Femur (tissue), 1 donor: ENCODE measurements at regions not wholly inside any gene's neighbourhood (a gene's known extent, or its start where the extent isn't known, plus 50 kb on each side); places are given as distances from the start of the nearest gene placed in this dataset.

Experiments used
- DNase-seq: peaks from one replicate; pipeline ENCODE4 v3.0.0-alpha.2; 2017

DNA sequence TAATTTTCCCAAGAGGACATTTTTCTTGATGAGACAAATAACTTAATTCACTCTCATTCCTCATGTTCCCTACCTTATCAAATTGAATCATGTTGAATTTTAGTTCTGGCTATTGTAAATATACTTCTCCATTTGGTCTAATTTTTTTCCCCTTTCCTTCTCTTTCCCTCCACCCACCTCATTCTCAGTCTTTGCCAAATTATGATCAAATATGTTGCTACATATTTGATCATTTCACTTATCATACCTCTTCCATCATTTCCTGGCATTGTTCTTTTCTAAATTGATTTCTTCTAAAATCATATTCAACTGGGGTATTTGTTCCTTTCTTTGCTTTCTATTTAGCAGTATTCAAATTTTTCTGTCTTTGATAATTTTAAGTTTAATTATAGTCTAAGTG is 52.3 kb downstream of the HDGFL1 start:
- no peak for DNase-seq

DNA sequence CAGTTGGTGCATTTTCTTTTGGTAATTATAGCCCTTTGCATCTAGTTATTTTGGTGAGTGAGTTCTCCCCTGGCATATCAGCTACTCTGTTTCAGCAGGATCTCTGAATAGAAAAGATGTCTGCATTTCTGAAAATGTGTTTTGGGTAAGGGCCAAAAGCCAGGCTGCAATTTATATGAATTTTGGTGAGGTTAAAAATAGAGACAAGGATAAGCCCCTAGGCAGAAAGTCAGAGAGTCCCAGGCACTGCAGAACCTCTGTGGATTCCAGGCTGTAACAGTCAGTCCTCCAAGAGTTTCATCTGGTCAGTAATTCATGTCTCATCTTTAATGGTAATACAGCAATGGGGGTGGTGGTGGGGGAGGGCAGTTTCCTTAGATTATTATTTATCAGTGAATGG is 53.0 kb downstream of the HDGFL1 start:
- DNase-seq = no peak

DNA sequence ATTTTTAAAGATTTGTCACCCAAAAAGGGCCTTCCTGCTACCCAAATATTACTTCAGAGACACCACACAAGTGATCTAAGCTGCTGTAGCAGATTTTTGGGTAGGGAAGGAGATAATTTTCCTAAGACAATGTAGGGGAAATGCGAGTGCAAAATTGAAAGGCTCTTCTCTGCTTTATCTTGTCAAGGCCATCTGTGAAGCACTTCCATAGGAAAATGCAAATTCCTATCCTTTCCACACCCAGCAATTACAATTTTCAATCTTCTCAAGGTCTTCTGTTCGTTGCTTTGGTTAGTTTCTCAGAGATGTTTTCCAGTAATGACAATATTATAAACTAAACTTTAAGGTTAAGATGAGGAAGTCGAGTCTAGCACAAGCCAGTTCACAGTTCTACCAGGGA is 53.4 kb downstream of the HDGFL1 start:
- DNase-seq = no peak

DNA sequence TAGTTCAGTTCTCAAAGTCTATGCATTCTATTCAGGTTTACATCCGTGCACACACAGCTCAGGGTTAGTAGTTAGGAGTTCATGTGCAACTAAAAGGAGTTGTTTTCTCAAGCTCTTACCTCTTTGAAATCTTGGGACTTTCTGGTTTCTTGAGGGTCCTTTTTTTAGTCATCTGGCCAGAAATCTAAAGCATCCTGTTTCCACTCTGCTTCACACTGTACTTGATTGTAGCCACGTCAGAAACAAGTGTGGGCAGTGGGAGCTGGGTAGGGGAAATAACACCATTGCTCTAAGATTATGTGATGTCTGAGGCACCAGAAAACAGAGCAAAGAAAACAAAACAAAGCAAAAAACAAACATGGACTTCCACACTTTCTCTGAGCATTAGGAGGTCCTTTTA is 58.3 kb downstream of the HDGFL1 start:
- no peak for DNase-seq

DNA sequence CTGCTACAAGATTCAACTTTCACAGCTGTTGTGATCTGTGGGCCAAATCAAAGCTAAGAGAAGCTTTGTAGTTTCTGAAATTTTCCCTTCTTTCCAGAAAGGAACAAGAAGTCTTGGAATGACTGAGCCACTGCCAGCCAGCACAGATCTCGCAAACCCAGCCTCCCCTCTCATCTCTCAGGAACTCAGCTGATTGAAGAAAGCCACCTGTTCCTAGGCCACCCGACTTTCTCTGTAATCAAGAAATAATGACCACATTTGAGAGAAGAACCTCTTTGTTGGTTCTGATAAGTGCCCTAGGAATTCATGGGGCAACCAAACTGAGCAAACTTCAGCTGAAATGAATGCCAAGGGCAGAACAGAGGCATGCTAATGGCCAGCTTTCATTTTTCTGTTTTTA is 61.7 kb downstream of the HDGFL1 start:
- DNase-seq = no peak

DNA sequence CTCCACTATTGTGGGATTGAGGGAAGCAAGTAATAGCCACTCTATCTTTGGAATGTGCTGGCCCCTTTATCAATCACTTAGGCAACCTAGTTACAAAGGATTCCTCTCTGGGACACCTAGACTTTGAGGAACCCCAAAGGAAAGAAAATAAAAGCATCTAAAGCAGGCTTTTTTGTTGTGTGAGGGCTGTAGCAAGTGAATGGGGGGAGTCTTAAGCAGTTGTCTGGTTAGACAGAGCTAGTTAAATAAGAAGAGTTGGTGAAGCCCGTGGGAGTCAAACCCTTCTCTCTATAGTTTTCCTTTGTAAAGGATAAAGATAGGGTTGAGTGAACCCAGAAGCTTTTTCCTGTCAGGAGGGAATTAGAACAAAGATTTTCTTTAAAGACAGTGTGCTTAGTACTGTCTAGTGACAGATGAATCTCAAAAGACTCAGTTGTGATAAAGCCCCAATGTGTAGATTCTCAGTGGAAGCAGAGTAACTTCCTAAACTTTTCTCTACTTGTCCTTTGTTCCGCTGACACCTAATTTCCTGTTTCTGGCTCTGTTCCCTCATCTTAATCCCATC is 63.3 kb downstream of the HDGFL1 start:
- no peak for DNase-seq

DNA sequence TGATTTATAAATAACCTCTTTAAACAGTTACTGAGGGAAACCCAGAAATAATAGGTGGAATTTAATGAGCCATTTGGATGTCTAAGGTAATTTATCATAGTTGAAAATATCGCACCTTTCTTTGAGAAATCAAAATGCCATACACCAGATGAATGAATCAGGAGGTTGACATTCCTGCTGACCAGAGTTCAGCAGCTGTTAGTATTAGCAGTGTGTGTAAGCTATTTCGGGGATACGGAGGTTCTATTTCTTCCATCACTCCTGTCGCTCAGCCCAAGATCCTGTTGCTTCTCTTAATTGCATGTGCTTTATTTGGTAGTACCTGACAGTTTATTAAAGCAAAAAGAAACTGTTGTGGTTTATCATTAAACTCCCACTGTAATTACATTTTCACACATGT is 67.1 kb downstream of the HDGFL1 start:
- no peak for DNase-seq

DNA sequence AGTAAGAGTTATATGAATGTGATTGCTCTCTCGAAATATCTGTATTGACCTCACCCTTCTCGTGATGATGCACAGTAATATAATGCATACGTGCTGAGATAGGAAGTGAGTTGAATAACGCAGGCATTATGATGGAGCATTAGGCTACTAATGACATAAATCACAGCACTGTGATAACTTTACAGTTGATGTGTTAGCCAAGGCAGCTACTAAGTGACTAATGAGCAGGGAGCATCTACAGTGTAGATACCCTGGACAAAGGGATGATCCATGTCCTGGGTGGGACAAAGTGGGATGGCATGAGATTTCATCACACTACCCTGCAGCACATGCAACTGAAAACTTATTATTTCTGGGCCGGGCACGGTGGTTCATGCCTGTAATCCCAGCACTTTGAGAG is 68.4 kb downstream of the HDGFL1 start:
- no peak for DNase-seq

DNA sequence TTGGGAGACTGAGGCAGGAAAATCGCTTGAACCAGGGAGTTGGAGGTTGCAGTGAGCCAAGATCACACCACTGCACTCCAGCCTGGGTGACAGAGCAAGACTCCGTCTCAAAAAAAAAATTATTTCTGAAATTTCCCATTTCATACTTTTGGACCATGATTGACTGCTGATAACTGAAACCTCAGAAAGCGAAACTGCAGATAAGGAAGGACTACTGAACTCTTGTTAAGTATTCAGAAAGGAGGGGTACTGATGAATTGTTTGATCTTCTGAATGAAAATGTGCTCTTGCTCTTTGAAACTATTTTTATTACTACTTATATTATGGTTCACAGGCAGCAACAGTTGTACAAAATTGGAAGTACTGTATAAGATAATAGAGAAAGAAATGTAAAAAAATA is 69.0 kb downstream of the HDGFL1 start:
- DNase-seq = no peak

DNA sequence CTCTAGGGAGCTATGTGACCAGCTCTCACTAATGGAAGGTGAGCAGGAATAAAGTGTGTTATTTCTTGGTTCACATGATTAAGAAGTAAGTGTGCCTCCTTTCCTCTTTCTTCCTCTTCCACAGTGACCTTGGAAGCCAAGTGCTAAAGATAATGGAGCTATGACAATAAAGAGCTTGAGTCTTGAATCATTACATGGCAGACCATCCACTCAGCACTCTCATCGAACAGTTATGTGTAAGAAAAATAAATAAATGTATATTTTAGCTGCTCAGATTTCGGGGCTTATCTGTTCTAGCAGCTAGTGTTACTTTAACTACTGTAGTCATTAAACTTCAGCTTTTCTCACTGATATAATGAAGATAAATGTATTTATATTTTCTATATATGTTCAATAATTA is 72.9 kb downstream of the HDGFL1 start:
- no peak for DNase-seq

DNA sequence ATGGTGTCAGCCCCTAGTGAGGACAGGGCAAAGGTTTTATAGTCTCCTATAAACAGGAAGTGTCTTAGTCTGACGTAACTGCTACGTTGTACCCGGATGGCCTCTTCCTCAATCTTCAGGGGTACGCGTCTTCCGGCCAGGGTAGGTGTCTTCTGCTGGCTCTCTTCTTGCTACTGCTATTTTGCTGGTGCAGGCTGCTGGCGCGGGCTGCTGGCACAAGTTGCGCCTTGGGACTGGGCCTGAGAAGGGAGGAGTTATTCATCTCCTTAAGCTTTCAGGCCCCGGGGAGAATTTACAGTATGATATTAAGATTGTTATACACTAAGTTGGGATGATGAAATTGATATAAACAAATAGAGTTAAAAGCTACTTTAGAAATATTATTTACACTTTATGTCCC is 74.4 kb downstream of the HDGFL1 start:
- no peak for DNase-seq

DNA sequence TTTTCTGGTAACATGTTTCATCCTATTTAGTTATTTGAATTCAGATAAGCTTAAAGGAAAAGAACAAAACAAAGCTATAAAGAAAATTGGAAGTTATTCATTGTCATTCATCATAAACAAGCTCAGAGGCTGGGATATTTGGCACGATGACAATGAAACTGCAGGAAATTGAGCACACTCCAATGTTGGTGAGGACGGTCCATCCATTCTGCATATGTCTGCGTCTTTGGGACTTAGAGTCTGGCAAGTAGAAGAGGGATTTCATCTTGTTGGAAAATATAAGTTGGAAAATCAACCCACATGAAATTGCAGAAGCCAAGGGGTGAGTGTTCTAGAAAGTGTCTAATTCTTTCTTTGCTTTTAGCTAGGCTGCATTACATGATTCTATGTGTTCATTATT is 78.4 kb downstream of the HDGFL1 start:
- DNase-seq = no peak

DNA sequence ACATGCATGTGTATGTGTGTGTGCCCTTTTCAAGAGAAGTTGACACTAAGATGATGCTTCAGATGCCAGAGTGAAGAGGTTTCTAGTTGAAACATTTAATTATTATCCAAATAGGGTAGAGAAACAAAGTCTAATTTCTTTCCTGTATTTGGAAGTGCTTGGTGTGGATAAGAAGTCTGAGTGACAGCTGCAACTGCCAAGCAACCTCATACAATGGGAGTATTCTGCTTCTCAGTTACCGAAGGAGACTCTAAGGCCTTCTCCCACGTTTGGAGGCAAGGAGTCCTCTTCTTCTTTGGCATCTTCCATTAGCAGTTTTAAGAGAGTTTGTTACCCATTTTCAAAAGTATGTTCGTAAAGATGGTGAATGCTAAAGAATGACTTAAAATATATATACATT is 82.4 kb downstream of the HDGFL1 start:
- no peak for DNase-seq

DNA sequence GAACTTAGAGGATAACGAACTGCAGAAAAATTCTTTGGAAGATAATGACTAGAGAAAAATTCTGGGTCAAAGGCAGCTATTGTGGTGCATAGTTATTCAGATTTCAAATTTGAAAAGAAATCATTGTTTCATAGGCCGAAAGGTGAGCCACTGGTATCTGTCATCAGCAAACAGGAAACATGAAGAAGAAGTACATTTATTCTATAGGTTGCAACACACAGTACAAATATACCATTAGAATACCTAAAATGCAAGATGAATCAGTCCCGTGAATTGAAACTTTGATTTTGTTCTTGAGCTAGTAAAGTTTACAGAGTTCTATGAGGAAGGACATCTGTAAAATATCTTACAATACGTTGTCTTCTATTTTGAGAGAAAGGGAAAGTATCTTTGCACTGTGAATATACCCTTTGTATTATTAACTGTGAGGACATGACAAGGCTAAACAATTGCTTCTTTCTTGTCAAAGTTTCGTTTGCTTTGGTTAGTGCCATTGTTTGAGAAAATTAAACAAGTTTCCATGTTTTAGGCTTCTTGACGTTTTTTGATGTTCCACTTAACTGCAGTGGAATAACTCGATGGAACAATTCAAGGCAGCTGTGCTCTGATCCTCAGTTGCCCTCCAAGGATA is 84.7 kb downstream of the HDGFL1 start:
- DNase-seq = no peak

DNA sequence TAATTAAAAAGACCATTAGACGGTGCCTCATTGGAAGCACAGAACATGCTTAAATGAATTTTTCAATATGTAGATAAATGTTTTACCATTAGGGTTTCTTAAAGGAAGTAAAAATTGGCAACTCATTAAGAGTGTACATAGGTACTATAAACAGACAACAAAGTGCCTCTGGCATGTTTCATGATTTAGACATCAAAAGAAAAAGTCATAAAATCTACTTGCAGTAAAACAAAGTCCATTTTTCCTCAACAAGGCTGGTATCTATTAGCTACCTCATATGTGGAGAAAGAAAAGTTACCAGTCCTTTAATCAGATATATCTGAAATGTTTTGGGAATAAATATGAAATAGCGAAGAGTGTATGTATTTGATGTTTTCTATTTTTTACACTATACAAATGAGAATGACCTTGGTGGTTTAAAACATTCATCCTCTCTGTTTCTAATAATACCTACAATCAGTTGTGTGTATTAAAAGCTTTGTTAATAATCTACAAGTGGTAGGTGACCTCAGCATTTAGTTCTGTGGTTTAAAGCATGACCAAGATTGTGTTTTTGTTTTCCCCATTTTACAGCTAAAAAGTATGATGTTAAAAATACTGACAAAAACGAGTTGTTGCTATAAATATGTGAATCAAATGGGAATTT is 87.5 kb downstream of the HDGFL1 start:
- DNase-seq = no peak

DNA sequence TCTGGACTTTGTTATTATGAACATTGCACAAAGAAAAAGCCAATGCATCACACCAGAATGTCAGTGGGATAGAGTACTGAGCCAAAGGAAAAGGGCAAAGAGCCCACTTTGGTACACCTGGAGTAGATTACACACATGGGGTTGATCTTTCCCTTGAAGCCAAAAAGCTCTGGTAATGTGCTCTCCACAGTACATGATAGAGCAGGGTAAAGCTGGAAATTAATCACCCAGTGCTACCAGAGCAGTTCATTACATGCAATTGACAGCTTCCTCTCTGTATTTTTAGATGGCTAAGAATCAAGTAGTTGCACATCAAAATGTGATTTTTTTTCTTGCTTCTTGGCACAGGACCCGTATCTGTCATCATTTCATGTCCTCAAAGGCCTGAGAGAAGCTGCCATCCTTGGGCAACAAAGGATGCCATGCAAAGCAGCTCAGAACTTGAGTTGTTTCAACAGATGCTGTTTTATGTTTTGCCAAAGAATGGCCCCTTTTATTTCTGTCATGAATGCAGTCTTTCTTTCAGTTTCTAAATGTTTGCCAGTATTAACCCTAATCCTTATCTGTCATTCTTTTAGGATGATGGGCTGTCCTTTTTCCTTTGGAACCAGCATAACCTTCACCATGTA is 88.1 kb downstream of the HDGFL1 start:
- DNase-seq = peak; percentile 25

DNA sequence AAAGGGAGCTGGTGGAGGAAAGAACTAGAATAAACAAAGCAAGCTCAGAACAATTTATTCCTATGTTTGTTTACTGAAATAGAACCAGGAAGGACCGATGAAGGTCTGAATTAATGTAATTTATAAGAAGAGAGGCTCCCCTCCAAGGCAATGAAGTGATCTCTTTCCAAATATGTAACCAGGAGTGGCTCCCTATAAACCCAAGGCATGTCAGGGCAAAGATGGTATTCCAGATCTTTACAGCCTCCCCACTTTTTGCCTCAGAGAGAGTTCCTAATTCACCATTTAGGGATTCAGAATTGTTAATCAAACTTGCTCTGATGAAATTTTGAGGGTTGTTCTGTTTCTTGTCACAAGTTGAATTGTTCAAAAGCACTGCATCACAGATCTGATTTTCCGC is 88.8 kb downstream of the HDGFL1 start:
- no peak for DNase-seq

DNA sequence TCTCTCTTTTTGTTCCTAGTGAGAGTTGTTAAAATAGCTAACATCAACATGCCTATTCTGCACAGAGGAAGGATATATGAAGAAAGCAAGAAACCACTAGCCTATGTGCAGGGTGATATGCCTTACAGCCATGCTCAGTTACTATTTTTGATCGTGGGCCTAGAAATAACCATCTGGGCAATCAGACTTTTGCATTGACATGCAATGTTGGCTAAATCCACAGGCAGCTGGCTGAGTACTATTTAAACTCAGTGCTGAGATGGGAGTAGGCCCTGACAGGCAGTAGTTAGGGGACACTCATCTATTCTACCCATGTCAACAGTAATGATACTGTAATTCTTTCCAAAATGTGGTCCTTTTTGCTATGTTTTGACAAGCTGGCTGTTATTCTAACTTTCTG is 89.6 kb downstream of the HDGFL1 start:
- DNase-seq = no peak

DNA sequence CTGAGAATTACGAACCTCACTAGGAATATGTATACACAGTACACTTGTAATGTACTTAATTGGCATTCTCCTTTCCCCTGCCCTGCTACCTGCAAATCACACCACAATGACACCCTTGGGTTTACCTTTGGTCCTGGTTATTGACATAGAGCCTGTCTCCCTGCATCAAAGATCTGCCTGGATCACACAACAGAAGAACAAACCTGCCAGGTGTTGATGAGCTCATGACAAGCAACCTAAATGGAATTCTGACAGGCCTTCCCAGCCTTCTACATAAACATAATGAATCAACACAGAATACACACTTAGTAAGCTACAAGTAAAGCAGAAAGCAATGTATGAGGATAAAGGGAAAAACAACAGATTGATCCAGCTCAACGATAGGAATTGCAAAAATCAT is 95.6 kb downstream of the HDGFL1 start:
- DNase-seq = no peak

DNA sequence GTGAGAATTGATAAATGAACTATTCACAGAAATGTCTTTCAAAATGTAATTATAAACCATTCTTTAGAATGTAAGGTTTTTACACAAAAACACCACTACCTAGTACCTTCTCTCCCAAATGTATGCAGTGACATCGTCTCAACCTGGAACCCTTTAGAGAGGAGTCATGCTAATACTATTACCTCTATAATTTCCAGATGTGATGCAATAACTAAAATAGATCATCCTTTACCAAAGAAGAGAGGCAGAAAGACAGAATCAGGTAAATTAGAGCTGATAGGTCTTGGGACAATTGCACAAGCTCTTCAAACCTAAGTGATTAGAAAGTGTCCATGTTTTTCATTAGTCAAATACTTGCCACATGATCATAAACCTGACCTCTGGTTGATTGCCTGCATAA is 96.7 kb downstream of the HDGFL1 start:
- DNase-seq = no peak

DNA sequence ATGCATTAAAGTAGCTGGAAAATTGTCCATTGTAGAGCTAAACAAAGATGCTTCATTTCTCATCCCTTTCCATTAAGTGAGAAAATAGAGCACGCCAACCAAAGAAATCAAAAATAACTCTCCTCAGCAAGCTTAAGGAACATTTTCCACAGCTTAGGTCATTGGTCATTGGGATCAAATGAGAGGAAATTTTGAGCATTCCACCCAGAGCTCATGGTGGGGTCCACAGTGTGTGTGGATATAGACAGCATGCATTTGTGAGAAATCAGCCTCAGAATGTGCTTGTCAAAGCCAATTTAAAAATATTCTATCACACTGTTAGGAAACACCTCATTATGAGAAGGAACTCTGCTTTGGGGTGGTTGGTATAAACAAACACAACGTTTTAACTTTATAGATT is 97.2 kb downstream of the HDGFL1 start:
- DNase-seq = no peak

DNA sequence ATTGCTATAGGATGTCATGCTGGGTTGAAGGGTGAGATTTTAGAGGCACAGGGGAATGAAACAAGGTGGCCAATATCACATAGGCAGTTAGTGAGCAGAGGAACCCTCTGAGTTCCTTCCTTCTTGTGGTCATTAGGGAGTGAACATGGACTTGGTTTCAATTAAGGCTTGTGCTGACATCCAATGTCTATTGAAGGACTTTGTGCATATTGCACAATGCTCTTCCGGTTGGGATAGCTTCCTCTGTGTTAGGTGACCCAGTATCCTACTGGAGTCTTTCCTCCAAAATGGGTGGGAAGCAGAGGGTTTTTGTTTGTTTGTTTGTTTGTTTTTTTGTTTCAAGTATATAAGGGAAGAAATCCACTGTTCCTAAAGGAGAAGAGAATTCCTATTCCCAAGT is 98.5 kb downstream of the HDGFL1 start:
- no peak for DNase-seq

DNA sequence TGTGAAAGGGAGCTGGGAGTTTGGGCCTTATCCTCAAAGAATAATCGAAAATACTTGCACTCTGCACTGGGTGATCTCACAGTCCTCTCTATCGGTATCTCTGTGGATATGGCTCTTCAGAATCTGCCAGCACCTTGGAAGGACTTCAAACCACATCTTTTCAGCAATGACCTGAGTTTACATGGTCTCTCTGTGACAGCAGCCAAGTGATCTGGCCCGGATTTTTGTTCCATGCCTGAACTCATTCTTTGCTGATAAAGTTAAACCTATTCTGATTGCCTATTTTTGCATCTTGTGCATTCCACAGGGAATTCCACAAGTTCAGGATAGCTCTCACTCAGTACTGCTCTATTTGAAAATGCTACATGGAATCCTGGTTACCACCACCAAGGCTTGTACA is 98.9 kb downstream of the HDGFL1 start:
- no peak for DNase-seq

DNA sequence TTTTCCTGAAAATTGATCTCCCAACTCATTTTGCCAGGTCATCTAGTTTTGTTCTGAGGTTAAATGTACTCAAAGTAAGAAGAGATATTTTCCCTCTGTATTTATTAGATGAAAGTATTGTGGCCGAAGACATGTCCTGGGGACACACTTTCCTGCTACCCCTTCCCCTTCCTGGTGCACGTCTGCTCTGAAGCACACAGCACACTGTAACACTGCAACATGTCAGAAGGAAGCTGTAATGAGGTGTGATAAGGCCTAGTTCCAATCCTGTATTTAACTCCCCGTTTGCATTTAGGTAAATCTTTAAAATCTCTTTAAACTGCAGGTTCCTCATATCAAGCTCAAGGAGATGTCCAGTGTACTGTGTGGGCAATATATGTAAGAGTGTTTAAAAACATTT is 99.4 kb downstream of the HDGFL1 start:
- DNase-seq = no peak

DNA sequence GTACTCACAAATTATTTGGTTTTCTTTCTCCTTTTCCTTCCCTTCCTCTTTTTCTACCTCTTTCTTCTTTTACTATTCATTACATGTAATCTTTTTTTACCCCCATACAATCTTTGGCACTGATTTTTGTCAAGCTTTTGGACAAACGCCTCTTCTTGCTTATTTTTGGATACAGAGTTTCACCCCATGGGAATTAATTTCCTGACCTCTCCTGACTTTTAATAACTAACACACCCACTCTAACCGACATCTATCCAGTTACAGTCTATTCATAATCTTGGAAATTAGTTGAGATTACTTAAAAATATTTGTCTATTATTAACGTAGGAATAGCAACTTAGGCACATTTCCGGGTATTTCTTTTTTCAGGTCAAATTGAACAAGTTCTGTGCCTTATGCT is 101.2 kb downstream of the HDGFL1 start:
- no peak for DNase-seq
